ENCODE measurements at regions not wholly inside any gene's neighbourhood (a gene's known extent, or its start where the extent isn't known, plus 50 kb on each side); places are given as distances from the start of the nearest gene placed in this dataset.

DNA sequence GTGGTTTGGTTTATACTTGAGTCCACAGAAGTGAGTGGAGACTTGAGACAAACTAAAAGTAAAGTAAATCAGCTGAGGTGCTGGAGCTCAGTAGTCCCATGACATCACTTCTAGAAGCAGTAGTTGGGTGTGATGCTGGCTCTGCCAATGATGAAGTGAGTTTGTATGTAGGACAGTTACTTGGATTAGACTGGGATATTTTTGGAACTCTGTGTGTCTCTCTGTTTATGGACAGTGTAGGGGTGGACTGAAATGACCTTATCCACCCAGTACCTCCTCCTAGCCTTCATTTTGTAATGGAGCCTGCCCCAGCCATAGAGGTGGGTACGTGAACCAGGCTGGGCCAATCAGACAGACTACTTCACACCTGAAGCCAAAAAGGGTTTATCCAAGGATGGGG is 52.2 kb downstream of the POLR1D start:
- no peak for ATAC-seq

DNA sequence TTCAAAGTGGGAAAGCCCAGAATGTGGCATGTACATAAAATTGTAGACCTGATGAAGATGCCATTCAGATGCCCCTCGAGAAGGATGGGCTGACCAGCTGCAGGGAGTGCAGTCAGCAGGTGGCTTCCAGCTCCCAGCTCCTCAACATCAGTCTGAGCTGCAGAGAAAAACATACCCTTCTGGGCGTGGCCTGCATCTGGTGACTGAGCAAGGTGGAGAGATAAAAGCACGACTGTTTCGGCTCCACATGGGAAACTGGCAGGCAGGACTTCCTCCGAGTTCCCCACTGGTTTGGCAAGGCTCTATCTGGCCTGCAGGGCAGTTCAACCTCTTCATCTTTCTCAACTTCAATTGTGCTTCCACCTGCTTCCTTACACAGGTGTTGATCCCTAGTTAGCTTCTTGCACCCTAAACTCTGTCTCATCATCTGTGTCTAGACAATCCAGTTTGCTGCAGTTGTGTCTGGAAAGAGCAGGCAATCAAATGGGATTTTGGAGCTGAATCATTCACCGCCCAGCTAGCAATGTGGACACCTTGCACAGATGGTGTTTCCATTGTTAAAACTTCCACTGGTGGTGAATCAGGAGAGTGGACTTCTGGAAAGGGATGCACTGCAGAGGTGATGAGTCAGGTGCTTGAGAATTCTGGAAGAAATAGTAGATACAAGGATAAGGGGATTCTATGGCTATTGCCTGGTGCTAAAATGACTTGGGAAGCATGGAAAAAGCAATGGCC is 56.8 kb downstream of the POLR1D start:
- no peak for ATAC-seq

DNA sequence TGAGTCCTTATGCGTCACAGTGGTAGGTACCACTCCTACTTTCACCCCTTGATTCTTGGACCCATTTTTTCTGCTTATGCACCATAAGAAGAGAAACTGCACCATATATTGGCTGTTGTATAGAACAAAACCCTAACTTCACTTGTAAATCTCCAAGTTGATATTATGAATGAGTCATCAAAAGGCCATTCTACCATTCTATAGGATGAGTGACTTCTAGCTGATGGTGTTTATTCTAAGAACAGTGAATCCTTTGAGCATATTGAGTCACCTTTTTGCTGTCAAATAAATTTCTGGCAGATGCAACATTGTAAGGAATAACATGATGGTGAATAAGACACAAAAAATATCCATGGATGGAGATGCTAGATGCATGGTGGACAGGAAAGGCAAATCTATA is 57.7 kb downstream of the POLR1D start:
- no peak for ATAC-seq

DNA sequence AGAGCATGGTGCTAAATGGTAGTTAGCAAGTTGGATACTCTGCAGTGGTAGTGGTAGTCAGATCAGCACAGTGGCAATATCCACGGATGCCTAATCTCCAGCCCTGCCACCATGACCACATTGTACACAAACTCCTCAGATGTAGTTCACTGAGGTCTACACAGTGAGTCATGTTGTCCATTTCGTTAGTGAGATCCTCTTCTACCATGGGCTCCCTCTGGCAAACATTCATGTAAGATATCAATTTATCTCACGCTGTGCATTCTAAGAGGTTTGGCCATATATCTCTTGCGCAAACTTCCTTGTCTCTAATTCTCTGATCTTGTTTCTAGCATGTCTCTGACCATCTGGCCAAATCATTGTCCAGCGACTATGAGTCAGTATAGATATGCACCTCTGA is 58.2 kb downstream of the POLR1D start:
- no peak for ATAC-seq

DNA sequence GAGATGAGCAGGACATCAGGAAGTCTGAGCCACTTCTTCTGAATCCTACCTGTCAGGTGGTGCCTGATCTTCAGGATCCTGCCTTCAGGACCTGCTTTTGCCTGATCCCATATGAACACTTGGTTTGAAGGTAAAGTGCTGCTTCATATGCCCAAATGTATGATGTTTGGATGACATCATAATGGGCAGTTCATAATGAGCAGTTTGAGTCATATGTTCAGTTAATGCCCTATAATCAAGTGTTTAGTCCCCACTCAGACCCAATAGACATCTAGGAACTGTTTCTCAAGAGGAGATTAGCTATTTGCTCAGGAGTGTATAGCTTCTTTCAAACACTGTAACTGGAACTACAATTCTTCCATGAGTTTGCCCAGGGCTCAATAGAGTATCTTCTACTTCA is 58.8 kb downstream of the POLR1D start:
- no peak for ATAC-seq

DNA sequence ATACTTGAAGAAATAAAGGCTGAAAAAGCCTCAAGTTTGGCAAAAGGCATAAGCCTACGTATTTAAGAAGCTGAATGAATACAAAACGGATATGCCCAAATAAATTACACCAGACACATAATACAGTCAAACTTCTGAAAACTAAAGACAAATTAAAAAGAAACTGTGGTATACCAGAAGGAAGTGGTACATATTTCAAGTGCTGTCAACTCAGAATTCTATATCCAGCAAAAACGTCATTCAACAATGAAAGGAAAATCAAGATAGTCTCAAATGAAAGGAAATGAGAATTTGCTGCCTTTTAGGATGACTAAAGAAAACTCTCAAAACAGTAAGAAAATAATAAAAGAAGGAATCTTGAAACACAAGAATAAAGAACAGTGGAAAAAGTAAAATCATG is 69.5 kb downstream of the POLR1D start:
- ATAC-seq, result no peak

DNA sequence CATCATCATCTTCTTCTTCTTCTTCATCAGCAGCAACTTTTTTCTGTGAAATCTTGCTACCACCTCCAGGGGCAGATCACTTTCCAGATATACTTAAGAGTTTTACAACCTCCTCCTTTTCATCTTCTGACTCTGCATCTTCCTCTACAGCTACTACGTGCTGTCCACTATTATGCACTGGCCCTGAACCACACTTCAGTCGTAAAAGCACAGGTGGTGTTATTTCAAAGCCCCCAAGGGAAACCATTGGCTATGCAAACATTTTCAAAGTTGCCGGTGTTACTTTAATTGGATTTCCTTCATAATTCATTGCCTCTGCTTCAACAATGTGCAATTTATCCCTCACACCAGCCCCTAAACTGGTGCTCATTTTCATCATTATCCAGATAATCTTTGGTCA is 75.0 kb downstream of the POLR1D start:
- no peak for ATAC-seq

DNA sequence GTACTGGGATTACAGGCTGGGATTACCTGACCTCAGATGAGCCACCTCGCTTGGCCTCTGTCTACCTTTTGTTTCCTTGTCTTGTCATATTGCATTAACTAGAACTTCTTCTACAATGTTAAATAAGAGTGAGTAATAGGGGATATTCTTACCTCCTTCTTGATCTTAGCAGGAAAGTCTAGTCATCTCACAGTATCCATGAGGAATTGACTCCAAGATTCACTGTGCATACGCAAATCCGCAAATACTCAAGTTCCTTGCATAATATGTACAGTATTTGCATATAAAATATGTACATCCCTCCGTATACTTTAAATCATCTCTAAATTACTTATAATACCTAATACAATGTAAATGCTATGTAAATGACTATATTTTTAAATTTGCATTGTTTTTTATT is 78.3 kb downstream of the POLR1D start:
- no peak for ATAC-seq

DNA sequence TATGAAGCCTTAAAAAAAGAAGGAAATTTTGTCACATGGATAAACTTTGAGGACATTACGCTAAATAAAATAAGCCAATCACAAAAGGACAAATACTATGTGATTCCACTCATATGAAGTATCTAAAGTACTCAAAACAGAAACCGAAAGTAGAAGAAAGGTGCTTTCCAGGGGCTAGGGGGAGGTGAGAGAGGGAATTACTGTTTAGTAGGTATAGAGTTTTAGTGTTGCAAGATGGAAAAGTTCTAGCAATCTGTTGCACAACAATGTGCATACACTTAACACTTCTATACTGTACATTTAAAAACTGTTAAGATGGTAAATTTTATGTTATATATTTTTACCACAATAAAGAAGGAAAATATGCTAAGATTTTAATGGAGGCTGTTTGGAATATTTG is 83.0 kb downstream of the POLR1D start:
- peak; percentile 41 to 53 for ATAC-seq

DNA sequence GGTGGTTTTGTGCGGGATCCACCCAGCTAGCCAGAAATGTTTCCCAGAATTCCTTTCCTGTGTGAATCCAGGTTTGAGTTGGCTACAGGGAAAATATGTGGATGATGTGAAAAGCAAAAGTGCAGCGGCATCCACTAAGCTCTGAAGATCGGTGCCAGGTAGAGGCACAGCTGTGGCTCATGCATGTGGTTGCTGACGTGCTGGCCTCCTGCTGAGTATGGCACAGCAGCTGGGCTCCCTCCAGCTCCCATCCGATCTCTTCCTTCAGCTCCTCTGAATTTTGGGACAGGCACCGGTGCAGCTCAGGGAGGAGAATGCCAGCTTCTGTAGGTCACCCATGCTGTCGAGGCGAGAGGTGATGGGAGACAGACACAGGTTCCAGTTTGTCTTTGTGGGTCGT is 84.0 kb upstream of the GSX1 start:
- no peak for ATAC-seq

DNA sequence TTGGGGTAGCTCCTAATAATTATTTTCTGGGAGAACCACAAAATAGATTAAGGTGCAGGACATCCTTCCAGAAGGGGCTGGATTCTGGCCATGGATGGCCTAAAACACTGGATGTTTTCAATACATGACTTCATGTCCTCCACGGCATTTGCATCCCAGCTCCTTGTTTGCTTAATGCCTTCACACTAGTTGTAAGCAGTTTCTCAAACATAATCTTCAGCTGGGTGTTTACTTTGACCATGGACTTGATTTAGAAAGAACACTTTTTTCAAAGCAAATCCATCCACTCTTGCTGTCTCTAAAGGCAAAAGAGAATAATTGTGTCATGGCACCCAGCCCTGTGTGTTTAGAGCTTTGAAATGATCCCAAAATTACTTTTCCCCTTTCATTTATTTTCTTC is 82.5 kb upstream of the GSX1 start:
- no peak for ATAC-seq

DNA sequence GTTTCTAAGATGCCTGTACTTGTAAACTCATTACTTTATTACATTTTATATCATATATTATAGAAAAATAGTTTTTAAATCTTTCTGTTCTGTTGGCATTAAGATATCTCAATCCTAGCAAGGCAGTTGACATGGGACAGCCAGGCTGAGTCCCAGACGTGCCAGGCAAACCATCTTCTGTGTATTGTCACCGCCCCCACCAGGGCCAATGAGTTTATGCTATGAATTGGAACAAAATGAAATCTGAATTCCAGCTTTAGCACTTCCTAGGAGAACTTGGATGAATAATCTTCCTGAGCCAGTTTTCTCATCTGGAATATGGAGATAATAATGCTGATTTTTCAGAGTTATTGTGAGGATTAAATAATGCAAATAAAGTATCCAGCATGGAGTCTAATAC is 79.9 kb upstream of the GSX1 start:
- ATAC-seq, result no peak

DNA sequence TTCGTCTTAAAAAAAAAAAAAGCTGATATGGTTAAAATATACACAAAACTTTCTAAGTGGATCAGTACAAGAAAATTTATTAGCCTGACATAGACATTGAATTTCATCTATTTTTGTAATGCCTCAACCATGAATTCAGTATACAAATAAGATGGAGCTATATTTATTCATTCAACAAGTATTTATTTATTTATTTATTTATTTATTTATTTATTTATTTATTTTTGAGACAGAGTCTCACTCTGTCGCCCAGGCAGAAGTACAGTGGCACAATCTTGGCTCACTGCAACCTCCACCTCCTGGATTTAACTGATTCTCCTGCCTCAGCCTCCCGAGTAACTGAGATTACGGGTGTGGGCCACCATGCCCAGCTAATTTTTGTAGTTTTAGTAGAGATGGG is 78.5 kb upstream of the GSX1 start:
- ATAC-seq, result no peak

DNA sequence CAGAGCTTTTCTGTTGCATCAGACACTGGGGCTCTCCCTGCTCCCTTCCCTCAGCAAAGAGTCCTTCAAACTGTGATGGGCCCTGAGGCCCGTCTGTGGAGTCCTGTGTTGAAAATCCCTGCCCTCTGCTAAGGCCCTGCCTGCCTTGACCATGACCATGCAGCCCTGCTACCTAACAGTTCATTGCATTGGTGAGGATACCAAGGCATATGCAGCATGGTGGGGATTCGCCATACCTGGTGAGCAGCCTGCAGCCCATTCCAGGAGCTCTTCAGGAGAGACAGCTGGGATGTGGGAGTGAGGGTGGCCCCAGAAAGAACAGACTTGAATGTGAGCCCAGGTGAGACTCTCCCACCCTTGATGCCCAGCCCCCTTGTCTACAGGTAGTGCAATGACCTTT is 70.6 kb upstream of the GSX1 start:
- ATAC-seq, result no peak

DNA sequence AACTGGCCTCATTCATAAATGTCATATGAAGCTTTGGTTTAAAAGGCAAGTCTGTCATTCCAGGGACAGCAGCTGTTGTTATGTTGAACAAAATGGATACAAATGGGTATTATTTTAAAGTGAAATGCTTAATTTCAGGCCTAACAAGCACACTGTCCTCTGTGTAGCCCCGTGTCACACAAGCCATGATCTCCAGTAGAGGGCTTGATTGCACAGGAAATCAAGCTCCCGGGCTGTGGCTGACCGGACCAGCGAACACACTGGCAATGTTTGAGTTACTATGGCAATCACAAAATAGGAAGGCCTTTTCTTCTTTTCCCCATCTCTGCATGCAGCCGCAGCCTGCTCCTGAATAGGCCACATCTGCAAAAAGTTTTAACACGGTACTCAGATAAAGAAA is 64.0 kb upstream of the GSX1 start:
- no peak for ATAC-seq

DNA sequence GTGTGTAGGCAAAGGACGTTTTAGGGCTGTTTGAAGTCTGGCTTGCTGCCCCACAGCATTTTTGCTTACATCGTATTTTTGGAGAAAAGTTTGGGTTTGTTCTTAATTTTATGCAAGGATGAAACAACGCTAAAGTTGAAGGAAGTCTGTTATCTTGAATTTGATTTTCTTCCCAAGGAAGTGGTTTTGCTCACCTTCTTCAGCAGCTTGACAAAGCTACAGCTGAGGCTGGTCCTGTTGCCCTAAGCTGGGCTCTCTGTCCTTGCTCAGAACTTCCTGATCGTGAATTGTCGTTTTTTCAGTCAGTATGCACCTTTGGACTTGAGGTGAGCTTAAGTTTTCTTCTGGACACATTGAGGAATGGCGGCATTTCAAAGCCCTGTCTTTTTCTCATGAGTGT is 62.1 kb upstream of the GSX1 start:
- no peak for ATAC-seq
